Activated naive CD8-positive, alpha-beta T cell treated with anti-CD3 and anti-CD28 coated beads, Interleukin-2, amount 50 U/mL, for 24 hours (primary cell): ENCODE measurements at regions not wholly inside any gene's neighbourhood (a gene's known extent, or its start where the extent isn't known, plus 50 kb on each side); places are given as distances from the start of the nearest gene placed in this dataset.
"Not testable (repeated sequence)": the region's sequence is repeated elsewhere in the genome, so short reads cannot be mapped to it uniquely, and the experiment has no call there.

ENCODE experiments used
- ATAC-seq: fragments of 150-1000 bp; cut with Tn5 transposase; one replicate; pipeline ENCODE4 v1.10.0; 2021
- DNase-seq: peaks from one replicate; pipeline ENCODE4 v3.0.0; 2021
- H3K27ac Mint-ChIP-seq: one replicate; pipeline ENCODE4 v1.8.0; 2021; ENCODE audit warnings: mild to moderate bottlenecking, mixed read lengths
- H3K27me3 Mint-ChIP-seq: one replicate; pipeline ENCODE4 v1.8.0; 2021; ENCODE audit warnings: mixed read lengths
- H3K36me3 Mint-ChIP-seq: one replicate; pipeline ENCODE4 v1.8.0; 2021; ENCODE audit warnings: low read depth, mixed read lengths
- H3K4me1 Mint-ChIP-seq: one replicate; pipeline ENCODE4 v1.8.0; 2021; ENCODE audit warnings: mixed read lengths
- H3K4me3 Mint-ChIP-seq: one replicate; pipeline ENCODE4 v1.8.0; 2021; ENCODE audit warnings: mild to moderate bottlenecking, moderate library complexity, mixed read lengths
- H3K9me3 Mint-ChIP-seq: one replicate; pipeline ENCODE4 v1.8.0; 2021; ENCODE audit warnings: mixed read lengths

DNA sequence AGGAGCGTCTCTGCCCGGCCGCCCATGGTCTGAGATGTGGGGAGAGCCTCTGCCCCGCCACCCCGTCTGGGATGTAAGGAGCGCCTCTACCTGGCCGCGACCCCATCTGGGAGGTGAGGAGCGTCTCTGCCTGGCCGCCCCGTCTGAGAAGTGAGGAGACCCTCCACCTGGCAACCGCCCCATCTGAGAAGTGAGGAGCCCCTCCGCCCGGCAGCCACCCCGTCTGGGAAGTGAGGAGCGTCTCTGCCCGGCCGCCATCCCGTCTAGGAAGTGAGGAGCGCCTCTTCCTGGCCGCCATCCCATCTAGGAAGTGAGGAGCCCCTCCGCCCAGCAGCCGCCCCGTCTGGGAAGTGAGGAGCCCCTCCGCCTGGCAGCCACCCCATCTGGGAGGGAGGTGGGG is 551.9 kb downstream of the FAM181B start:
- H3K36me3 Mint-ChIP-seq, H3K4me1 Mint-ChIP-seq, H3K27ac Mint-ChIP-seq, ATAC-seq, DNase-seq, H3K4me3 Mint-ChIP-seq, H3K9me3 Mint-ChIP-seq, H3K27me3 Mint-ChIP-seq: not testable (repeated sequence)

DNA sequence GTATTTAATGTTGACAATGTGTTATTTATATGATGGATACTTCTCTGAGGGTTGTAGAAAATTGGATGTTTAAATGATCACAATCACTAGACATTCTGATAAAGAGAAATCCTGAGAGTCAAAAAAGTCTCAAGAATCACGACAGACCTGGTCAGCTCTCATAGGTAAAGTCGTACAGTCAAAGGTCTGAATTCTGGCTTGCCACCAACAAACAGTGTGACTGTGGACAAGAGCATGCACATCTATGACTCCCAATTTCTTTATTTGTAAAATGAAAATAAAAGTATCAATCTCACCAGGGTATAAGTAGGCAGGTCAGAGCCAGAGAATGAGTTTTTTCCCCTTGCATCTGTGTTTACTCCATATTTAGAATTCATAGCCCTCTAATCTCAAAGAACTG is 556.7 kb downstream of the FAM181B start:
- no peak overlapping the region for H3K4me3 Mint-ChIP-seq
- H3K9me3 Mint-ChIP-seq: peaks cover 5% of the 10 kb centered on the region
- H3K27me3 Mint-ChIP-seq: no peaks in the 10 kb centered on the region
- DNase-seq (no peak), ATAC-seq (no peak)
- no peak overlapping the region for H3K27ac Mint-ChIP-seq
- H3K4me1 Mint-ChIP-seq: no peaks in the 10 kb centered on the region
- H3K36me3 Mint-ChIP-seq: no peaks in the 10 kb centered on the region

DNA sequence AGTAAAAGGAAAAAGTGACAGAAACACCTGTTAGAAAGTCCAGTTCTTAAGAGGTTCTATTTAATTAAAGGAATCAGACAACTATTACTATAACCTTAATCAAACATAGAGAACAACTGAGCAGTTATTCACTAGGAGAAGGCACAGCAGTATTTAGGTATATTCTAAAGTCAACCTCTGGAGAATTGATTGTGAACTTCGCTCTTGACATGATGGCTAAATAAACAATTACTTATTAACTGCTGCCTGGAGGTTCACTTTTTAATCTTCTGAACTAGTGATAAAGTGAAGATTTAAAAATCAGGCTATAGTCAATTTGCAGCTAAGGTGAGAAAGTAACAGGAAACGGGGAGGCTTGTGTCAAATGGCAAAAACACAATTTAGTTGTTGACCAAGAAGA is 557.3 kb downstream of the FAM181B start:
- Mint-ChIP-seq H3K9me3 (peaks cover 5% of the 10 kb centered on the region), H3K27me3 (no peaks in the 10 kb centered on the region)

DNA sequence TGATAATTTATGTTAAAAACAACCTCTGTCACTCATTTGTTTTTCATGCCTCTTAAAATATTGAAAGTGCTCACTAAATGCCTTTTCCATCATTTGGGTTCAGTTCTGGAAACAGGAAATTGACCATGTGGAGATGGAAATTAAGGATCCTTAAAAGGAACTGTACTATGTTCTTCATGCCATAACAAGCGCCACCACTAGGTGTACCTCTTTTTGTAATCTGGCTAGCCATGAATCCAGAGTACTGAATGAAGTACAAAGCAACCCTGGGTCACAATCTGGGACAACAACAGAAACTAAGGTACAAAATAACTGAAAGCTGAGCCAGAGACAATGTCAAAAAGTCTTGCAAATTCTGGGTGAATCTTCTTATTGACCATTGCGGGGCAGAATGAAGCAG is 559.1 kb downstream of the FAM181B start:
- ATAC-seq: no peak
- Mint-ChIP-seq H3K27me3 (no peaks in the 10 kb centered on the region), H3K9me3 (no peaks in the 10 kb centered on the region), H3K4me3 (no peak overlapping the region), H3K36me3 (no peaks in the 10 kb centered on the region), H3K27ac (no peak overlapping the region), H3K4me1 (no peaks in the 10 kb centered on the region)
- DNase-seq: no peak

More for the DNA sequence above, 557.3 kb downstream of the FAM181B start:
- Mint-ChIP-seq H3K36me3 (no peaks in the 10 kb centered on the region), H3K4me1 (no peaks in the 10 kb centered on the region), H3K27ac (no peak overlapping the region), H3K4me3 (no peak overlapping the region)
- no peak for DNase-seq
- no peak for ATAC-seq

DNA sequence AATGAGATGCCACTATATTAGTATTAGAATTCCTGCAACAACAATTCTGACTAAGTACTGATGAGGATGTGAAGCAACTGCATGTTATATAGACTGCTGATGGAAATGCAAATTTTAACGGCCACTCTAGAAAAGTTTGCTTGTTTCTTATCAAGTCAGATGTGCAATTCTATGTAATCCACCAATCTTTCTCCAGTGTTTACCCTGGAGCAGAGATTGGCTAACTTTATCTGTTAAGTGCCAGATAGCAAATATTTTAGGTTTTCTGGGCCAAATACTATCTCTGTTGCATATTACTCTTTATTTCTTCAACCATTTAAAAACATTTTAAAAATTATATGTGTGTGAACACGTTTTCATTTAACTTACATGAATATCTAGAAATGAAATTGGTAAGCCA is 586.9 kb downstream of the FAM181B start:
- Mint-ChIP-seq H3K4me1 (no peaks in the 10 kb centered on the region), H3K36me3 (no peaks in the 10 kb centered on the region), H3K9me3 (no peaks in the 10 kb centered on the region), H3K27me3 (no peaks in the 10 kb centered on the region), H3K4me3 (no peak overlapping the region), H3K27ac (no peak overlapping the region)
- ATAC-seq (no peak), DNase-seq (no peak)

DNA sequence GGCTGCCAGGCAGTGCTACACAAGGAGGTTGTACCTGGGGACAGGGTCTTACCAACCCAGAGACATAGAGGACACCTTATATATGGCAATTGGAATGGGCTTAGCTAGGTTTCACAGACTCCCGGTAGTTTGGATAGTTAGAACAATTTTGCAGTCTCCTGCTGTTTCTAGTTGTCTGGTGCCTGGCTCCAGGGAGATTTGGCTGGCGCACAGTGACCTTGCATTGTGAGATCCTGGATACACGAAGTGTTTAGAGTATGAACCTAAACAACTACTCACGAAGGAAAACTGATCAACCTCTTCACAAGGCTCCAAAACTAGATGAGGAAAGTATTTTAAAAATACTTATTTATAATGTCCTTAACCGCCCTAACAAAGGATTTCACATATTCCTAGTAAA is 614.7 kb downstream of the FAM181B start:
- Mint-ChIP-seq H3K36me3 (no peaks in the 10 kb centered on the region), H3K27ac (no peak overlapping the region), H3K4me3 (no peak overlapping the region), H3K27me3 (peaks cover 7% of the 10 kb centered on the region), H3K4me1 (no peaks in the 10 kb centered on the region), H3K9me3 (no peaks in the 10 kb centered on the region)
- ATAC-seq (no peak), DNase-seq (no peak)

DNA sequence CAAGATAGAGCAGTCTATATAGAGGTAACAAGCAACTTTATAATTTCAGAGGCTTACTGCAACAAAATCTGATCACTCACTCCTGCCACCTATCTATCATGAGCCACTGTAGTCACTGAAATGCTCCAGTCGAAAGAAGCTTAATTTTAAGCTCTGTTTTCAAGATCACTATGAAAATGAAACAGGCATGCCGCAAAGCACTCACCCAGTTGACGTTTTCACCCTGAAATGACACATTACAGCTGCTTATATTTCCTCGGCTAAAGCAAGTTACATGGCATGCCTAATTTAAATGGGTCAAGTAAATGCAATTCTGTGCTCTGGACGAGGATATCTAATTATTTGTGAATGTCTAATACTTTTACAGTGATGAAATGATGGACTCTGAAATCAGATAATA is 616.3 kb downstream of the FAM181B start:
- no peaks in the 10 kb centered on the region for H3K9me3 Mint-ChIP-seq
- DNase-seq (no peak), ATAC-seq (no peak)
- no peaks in the 10 kb centered on the region for H3K36me3 Mint-ChIP-seq
- no peak overlapping the region for H3K4me3 Mint-ChIP-seq
- H3K27ac Mint-ChIP-seq: no peak overlapping the region
- H3K27me3 Mint-ChIP-seq: peaks cover 7% of the 10 kb centered on the region
- no peaks in the 10 kb centered on the region for H3K4me1 Mint-ChIP-seq

DNA sequence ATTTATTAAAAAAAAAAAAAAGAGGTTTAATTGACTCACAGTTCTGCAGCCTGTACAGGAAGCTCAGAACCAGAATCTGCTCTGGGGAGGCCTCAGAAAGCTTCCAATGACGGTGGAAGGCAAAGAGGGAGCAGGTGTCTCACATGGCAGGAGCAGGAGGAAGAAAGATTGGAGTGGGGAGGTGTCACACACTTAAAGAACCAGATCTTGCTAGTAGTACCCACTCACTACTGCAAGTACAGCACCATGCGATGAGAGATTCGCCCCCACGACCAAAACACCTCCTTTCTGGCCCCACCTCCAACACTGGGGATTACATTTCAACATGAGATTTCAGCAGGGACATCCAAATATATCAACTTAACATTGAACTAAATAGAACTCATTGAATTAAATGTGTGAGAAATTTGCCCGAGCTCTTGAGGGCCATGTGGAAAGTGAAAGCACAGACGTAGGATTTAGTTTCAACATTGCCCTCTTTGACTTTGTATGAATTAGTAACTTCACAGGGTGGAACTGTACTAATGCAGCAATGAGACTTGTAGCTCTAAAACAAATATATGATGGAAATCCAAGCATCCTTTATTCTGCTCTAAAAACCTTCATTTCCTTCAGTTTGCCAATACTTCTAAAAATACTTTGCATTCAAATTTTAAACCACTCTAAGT is 628.2 kb downstream of the FAM181B start:
- H3K27ac Mint-ChIP-seq: no peak overlapping the region
- no peak overlapping the region for H3K4me3 Mint-ChIP-seq
- ATAC-seq (no peak), DNase-seq (no peak)
- H3K4me1 Mint-ChIP-seq: no peaks in the 10 kb centered on the region
- no peaks in the 10 kb centered on the region for H3K36me3 Mint-ChIP-seq
- no peaks in the 10 kb centered on the region for H3K27me3 Mint-ChIP-seq
- no peaks in the 10 kb centered on the region for H3K9me3 Mint-ChIP-seq

DNA sequence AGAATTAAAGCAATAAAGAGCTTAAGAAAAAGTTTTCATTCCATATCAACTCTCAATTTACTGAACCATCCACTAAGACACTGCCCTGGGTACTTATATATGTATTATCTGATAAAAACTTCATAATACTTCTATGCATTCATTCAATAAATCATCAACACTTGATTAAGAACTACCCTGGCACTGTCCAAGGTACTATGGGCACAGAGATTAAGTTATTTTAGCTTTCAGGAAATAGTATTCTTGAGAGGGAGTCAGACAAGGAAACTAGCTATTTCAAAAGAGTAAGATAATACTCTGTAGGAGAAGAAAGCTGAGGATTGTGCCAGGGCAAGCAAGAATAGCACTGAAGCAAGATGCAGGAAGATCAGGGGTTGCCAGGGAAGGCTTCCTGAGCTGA is 640.8 kb downstream of the FAM181B start:
- no peak overlapping the region for H3K4me3 Mint-ChIP-seq
- no peak overlapping the region for H3K27ac Mint-ChIP-seq
- no peaks in the 10 kb centered on the region for H3K4me1 Mint-ChIP-seq
- H3K9me3 Mint-ChIP-seq: no peaks in the 10 kb centered on the region
- H3K36me3 Mint-ChIP-seq: no peaks in the 10 kb centered on the region
- H3K27me3 Mint-ChIP-seq: no peaks in the 10 kb centered on the region
- DNase-seq: no peak
- ATAC-seq: no peak

DNA sequence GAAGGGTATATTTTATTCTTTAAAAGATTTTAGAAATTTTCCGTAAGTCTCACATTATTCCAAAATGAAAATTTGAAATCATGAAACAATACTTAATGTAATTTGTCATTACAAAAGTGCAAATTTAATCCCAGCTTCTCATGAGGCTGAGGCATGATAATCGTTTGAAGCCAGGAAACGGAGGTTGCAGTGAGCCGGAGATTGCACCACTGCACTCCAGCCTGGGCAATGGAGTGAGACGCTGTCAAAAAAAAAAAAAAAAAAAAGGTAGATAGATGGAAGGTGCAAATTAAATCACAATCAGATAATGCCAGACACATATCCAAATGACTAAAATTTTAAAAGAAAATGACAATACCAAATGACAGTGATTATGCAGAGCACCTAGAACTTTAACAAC is 644.2 kb downstream of the FAM181B start:
- ATAC-seq: no peak
- Mint-ChIP-seq H3K9me3 (no peaks in the 10 kb centered on the region), H3K36me3 (no peaks in the 10 kb centered on the region), H3K4me1 (no peaks in the 10 kb centered on the region), H3K4me3 (no peak overlapping the region), H3K27me3 (peaks cover 2% of the 10 kb centered on the region), H3K27ac (no peak overlapping the region)
- DNase-seq: no peak

DNA sequence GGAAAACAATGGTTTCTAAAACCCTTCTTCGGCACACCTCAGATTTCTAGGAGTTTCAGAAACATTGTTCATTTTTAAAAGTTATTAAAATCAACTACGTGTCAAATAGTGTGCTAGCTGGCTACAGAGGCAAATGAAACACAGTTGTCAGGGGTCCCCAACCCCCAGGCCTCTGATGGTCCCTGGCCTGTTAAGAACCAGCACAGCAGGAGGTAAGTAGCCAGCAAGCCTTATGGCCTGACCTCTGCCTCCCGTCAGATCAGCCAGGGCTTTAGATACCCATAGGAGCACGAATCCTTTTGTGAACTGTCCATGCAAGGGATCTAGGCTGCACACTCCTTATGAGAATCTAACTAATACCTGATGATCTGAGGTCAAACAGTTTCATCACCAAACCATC is 648.2 kb downstream of the FAM181B start:
- no peaks in the 10 kb centered on the region for H3K36me3 Mint-ChIP-seq
- no peak overlapping the region for H3K27ac Mint-ChIP-seq
- H3K4me3 Mint-ChIP-seq: no peak overlapping the region
- H3K27me3 Mint-ChIP-seq: peaks cover 6% of the 10 kb centered on the region
- no peaks in the 10 kb centered on the region for H3K9me3 Mint-ChIP-seq
- no peak for ATAC-seq
- DNase-seq: no peak
- H3K4me1 Mint-ChIP-seq: no peaks in the 10 kb centered on the region

DNA sequence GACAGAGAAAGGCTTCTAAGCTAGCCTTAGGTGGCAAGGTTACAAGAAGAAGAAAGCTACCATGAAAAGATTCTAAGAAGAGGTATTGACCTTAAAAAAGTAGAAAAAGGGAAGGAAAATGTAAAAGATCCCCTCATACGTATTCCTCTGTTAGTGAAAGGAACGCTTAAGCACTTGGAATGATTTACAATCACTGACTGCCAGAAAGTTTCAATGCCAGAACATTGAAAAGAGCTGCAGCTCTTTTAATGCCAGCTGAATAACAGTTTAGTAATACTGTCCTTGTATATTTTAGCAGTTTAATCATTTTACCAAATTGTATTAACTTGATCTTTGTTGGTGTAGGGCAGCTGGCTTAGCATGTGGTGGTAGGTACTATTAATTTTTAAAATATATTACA is 650.7 kb downstream of the FAM181B start:
- Mint-ChIP-seq H3K4me3 (no peak overlapping the region), H3K27me3 (peaks cover 6% of the 10 kb centered on the region), H3K36me3 (no peaks in the 10 kb centered on the region), H3K9me3 (no peaks in the 10 kb centered on the region), H3K27ac (no peak overlapping the region), H3K4me1 (no peaks in the 10 kb centered on the region)
- DNase-seq: no peak
- no peak for ATAC-seq

DNA sequence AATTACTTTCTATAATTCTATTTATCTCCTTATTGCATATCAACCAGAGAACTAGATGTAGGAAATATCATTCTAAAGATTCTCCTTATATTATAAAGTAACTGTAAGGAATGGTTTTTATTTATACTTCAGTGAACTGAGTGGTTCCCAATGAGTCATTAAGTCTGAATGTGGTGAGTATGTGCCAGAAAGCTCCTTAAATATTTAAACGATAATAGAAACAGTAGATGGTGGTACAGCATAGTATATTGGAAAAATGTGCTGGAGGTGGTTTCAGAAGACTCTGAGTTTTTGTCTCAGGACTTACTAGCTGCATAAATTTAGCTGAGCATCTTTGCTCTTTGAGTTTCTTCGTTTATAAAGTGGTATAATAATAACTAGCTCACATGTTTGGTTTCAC is 653.5 kb downstream of the FAM181B start:
- H3K4me1 Mint-ChIP-seq: no peaks in the 10 kb centered on the region
- peaks cover 4% of the 10 kb centered on the region for H3K27me3 Mint-ChIP-seq
- no peak overlapping the region for H3K4me3 Mint-ChIP-seq
- H3K9me3 Mint-ChIP-seq: no peaks in the 10 kb centered on the region
- DNase-seq (no peak), ATAC-seq (no peak)
- no peaks in the 10 kb centered on the region for H3K36me3 Mint-ChIP-seq
- no peak overlapping the region for H3K27ac Mint-ChIP-seq

DNA sequence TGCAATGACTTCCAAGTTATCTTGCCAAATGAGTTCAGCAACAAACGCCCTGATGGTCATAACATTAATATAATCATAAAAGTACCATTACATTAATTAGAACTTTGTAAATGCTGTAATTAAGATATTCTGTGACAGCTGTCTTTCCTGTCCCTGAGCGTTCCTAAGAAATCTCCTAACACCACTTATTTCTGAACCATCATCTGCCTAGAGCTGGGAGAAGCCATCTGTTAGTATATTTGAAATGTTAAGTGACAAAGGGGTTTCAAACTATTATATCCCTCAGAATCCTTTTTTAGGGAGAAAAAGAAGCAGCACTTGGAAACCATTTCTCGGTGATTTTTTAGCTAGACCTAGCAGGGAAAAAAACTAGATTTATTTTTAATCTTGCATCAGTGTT is 657.5 kb downstream of the FAM181B start:
- DNase-seq: no peak
- no peaks in the 10 kb centered on the region for H3K9me3 Mint-ChIP-seq
- no peak for ATAC-seq
- no peak overlapping the region for H3K4me3 Mint-ChIP-seq
- H3K36me3 Mint-ChIP-seq: no peaks in the 10 kb centered on the region
- no peak overlapping the region for H3K27ac Mint-ChIP-seq
- no peaks in the 10 kb centered on the region for H3K4me1 Mint-ChIP-seq
- H3K27me3 Mint-ChIP-seq: no peaks in the 10 kb centered on the region

DNA sequence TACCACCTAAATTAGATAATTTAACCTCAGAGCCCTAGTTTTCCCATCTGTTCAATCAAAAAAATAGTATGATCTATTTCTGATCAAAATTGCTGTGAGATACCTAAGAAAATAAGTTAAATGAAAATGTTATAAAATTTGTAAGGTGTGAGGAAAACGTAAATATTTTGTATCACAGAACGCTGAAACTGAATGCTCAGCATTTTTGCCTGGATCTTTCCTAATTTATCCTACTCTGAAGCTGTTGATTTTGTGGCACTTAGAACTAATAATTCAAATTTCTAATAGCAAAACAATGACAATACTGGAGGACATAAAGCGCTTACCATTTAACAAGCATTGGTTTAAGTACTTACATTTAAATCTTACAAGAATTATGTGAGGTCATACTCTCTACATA is 674.2 kb downstream of the FAM181B start:
- ATAC-seq (no peak), DNase-seq (no peak)
- H3K36me3 Mint-ChIP-seq: no peaks in the 10 kb centered on the region
- no peak overlapping the region for H3K4me3 Mint-ChIP-seq
- H3K27me3 Mint-ChIP-seq: no peaks in the 10 kb centered on the region
- no peak overlapping the region for H3K27ac Mint-ChIP-seq
- H3K4me1 Mint-ChIP-seq: no peaks in the 10 kb centered on the region
- no peaks in the 10 kb centered on the region for H3K9me3 Mint-ChIP-seq

DNA sequence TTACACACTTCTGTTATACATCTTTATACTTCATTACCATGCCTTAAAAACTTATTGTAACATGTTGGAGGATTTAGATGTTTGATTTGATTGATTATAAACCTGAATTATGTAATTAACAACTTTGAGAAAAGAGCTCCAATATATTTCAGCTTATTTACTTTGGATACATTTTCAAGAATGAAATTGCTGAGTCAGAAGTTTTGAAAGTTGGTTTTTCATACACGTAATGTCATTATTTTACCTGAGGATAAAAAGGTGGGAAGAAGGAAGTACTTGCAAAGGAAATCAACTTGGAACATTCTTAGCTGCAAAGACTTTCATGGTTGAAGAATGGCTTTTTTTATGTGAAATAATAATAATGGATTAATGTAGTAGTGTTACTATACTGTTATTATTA is 677.2 kb downstream of the FAM181B start:
- DNase-seq: no peak
- no peaks in the 10 kb centered on the region for H3K36me3 Mint-ChIP-seq
- no peaks in the 10 kb centered on the region for H3K4me1 Mint-ChIP-seq
- no peak overlapping the region for H3K27ac Mint-ChIP-seq
- H3K4me3 Mint-ChIP-seq: no peak overlapping the region
- peaks cover 1% of the 10 kb centered on the region for H3K27me3 Mint-ChIP-seq
- no peak for ATAC-seq
- no peaks in the 10 kb centered on the region for H3K9me3 Mint-ChIP-seq
